Fibroblast of mammary gland (primary cell): ENCODE measurements at regions not wholly inside any gene's neighbourhood (a gene's known extent, or its start where the extent isn't known, plus 50 kb on each side); places are given as distances from the start of the nearest gene placed in this dataset.

Experiments
- DNase-seq: peaks from one replicate; pipeline ENCODE4 v3.0.0-alpha.2; 2010; ENCODE audit warnings: low read depth
- H3K4me3 ChIP-seq: 2 replicates; pipeline ENCODE4 v1.5.1; 2011; ENCODE audit warnings: low read depth, mild to moderate bottlenecking, low read length, moderate library complexity; ENCODE audit not compliant: control insufficient read depth
- CTCF ChIP-seq: conservative IDR thresholded peaks from 2 replicates; pipeline ENCODE4 v1.5.1; 2011; ENCODE audit warnings: low read depth, low read length, inconsistent platforms; ENCODE audit not compliant: control insufficient read depth, insufficient read depth

- no peak for DNase-seq
Observed at GRCh38 chr5:82804155-82804690, 273.0 kb downstream of the TMEM167A start.

GRCh38 chr5:82802954-82803353, 274.2 kb downstream of the TMEM167A start:
- TF ChIP-seq CTCF, result no peak
- DNase-seq, result no peak
- no peak overlapping the region for H3K4me3 ChIP-seq

More at GRCh38 chr5:82804155-82804690, 273.0 kb downstream of the TMEM167A start:
- H3K4me3 ChIP-seq, result no peak overlapping the region
- no peak for TF ChIP-seq CTCF

DNA sequence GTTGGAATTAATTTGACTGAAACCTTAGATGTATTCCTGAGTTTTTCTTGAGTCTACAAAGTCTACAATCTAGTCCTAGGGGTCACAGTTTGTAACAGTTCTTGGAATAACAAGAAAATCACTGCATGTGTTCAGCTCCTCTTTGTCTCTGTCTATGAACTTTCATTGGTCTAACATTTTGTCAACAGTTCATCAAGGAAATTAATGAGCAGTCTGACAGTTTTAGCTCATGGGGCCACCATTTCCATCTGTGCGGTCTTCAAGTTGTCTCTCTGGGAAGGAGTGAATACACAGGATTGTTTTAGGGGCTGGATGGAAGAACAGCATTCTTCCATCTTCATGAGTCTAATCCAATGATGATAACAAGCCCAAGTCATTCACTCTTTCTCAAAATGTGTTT, 276.4 kb downstream of the TMEM167A start:
- DNase-seq, result no peak
- TF ChIP-seq CTCF, result no peak
- H3K4me3 ChIP-seq, result no peak overlapping the region

DNA sequence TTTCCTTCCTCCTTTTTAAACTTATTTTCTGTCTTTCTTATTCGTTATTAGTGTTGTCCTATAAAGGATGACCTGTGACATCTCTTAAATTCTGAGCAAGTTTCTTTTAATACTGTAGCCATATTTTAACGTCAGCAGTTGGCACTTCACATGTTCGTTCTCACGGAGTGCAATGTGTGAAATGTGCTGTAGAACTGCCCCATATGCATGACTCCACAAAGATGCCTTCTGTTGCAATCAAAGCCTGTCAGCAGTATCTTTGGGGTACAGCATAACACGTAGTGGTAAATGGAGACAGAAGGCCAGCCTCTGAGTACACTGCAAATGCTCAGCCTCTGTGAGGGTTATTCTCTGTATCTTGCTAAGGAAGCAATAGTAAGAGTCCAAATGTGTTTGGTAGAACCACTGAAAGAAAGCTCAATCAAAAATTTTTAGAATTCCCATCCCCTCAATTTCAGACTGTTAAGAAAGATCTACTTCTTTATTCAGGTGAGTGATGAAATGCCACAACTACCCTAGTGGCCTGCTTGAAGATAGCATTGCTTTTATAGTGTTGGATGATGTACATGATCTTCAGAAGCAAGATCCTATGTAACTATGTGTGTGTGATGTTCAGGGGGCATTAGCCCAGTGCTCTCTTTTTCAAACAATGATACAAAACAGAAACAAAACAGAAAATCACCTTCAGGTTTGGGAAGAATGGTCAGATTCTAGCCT, 277.7 kb downstream of the TMEM167A start:
- TF ChIP-seq CTCF, result no peak
- no peak overlapping the region for H3K4me3 ChIP-seq
- DNase-seq, result no peak

- DNase-seq, result no peak
- TF ChIP-seq CTCF, result no peak
- no peak overlapping the region for H3K4me3 ChIP-seq
Observed at GRCh38 chr5:82798676-82799075, 278.5 kb downstream of the TMEM167A start.

- no peak for TF ChIP-seq CTCF
- DNase-seq, result no peak
- H3K4me3 ChIP-seq, result no peak overlapping the region
Observed at GRCh38 chr5:82796643-82797416, 280.4 kb downstream of the TMEM167A start.
